ENCODE measurements at regions not wholly inside any gene's neighbourhood (a gene's known extent, or its start where the extent isn't known, plus 50 kb on each side); places are given as distances from the start of the nearest gene placed in this dataset.

GRCh38 chr22:42198226-42198625 lies 67.6 kb upstream of the CYP2D6 start:
- DNase-seq (no peak), ATAC-seq (no peak)
- H3K4me1 Mint-ChIP-seq (ENCODE audit: low read depth): peaks cover 59% of the 10 kb centered on the region
- no peaks in the 10 kb centered on the region for H3K9me3 Mint-ChIP-seq
- POLR2A ChIA-PET: interaction anchor here (0.7 kb wide), 1 partner anchor 738 kb away, joined by 3 read pairs; no protein-coding TSS in a partner anchor
- CTCF ChIA-PET: no interaction called here
- H3K27me3 Mint-ChIP-seq: no peaks in the 10 kb centered on the region
- intact Hi-C loops (cut with micrococcal nuclease): no loop called here
- H3K36me3 Mint-ChIP-seq (ENCODE audit: low read depth): peaks cover 27% of the 10 kb centered on the region
- no peak overlapping the region for H3K4me3 Mint-ChIP-seq
- no peak for TF ChIP-seq CTCF (IDR thresholded peaks at IDR 0.05)
- no peak overlapping the region for H3K27ac Mint-ChIP-seq

GRCh38 chr22:42196454-42196853 lies 65.8 kb upstream of the CYP2D6 start:
- TF ChIP-seq CTCF (IDR thresholded peaks at IDR 0.05): no peak
- H3K4me1 Mint-ChIP-seq (ENCODE audit: low read depth): peaks cover 59% of the 10 kb centered on the region
- no peak overlapping the region for H3K27ac Mint-ChIP-seq
- peaks cover 16% of the 10 kb centered on the region for H3K36me3 Mint-ChIP-seq (ENCODE audit: low read depth)
- H3K27me3 Mint-ChIP-seq: no peaks in the 10 kb centered on the region
- ChIA-PET POLR2A (interaction anchor here (1.4 kb wide), 1 partner anchor 8 kb away, joined by 3 read pairs; no protein-coding TSS in a partner anchor), CTCF (interaction anchor here (1.7 kb wide), 1 partner anchor 27 kb away, joined by 5 read pairs; no protein-coding TSS in a partner anchor)
- H3K4me3 Mint-ChIP-seq: no peak overlapping the region
- DNase-seq (no peak), ATAC-seq (no peak)
- intact Hi-C loops (cut with micrococcal nuclease): no loop called here
- no peaks in the 10 kb centered on the region for H3K9me3 Mint-ChIP-seq

- H3K36me3 Mint-ChIP-seq (ENCODE audit: low read depth): peaks cover 4% of the 10 kb centered on the region
- H3K4me1 Mint-ChIP-seq (ENCODE audit: low read depth): peaks cover 56% of the 10 kb centered on the region
- H3K27ac Mint-ChIP-seq: peak overlapping the region; percentile 50
- H3K27me3 Mint-ChIP-seq: no peaks in the 10 kb centered on the region
- H3K9me3 Mint-ChIP-seq: no peaks in the 10 kb centered on the region
- CTCF ChIA-PET: no interaction called here
- H3K4me3 Mint-ChIP-seq: no peak overlapping the region
- TF ChIP-seq CTCF (IDR thresholded peaks at IDR 0.05): no peak
- intact Hi-C loops (cut with micrococcal nuclease): no loop called here
- no peak for ATAC-seq
- DNase-seq: no peak
- POLR2A ChIA-PET: no interaction called here
Measured at GRCh38 chr22:42194953-42195352, 64.3 kb upstream of the CYP2D6 start.

- DNase-seq (no peak), ATAC-seq (peak; percentile 37)
- peak overlapping the region; percentile 50 for H3K27ac Mint-ChIP-seq
- H3K36me3 Mint-ChIP-seq (ENCODE audit: low read depth): peaks cover 3% of the 10 kb centered on the region
- intact Hi-C loops (cut with micrococcal nuclease): no loop called here
- H3K27me3 Mint-ChIP-seq: no peaks in the 10 kb centered on the region
- ChIA-PET CTCF (no interaction called here), POLR2A (interaction anchor here (0.7 to 0.8 kb wide), 3 partner anchors 8 to 519 kb away, joined by 3 read pairs; no protein-coding TSS in a partner anchor)
- TF ChIP-seq CTCF (IDR thresholded peaks at IDR 0.05): no peak
- peaks cover 60% of the 10 kb centered on the region for H3K4me1 Mint-ChIP-seq (ENCODE audit: low read depth)
- no peaks in the 10 kb centered on the region for H3K9me3 Mint-ChIP-seq
- no peak overlapping the region for H3K4me3 Mint-ChIP-seq
Measured at GRCh38 chr22:42194104-42194851, 63.7 kb upstream of the CYP2D6 start.

- ChIA-PET CTCF (interaction anchor here (0.6 to 1.6 kb wide), 4 partner anchors 10 to 178 kb away, joined by 3 to 5 read pairs (median 4); no protein-coding TSS in a partner anchor), POLR2A (interaction anchor here (1.1 kb wide), 1 partner anchor 11 kb away, joined by 3 read pairs; no protein-coding TSS in a partner anchor)
- ATAC-seq: no peak
- Mint-ChIP-seq H3K4me1 (ENCODE audit: low read depth) (peaks cover 68% of the 10 kb centered on the region), H3K27me3 (no peaks in the 10 kb centered on the region), H3K27ac (no peak overlapping the region), H3K9me3 (no peaks in the 10 kb centered on the region), H3K4me3 (no peak overlapping the region), H3K36me3 (ENCODE audit: low read depth) (peaks cover 3% of the 10 kb centered on the region)
- intact Hi-C loops (cut with micrococcal nuclease): no loop called here
- no peak for TF ChIP-seq CTCF (IDR thresholded peaks at IDR 0.05)
- DNase-seq: no peak
Measured at GRCh38 chr22:42192547-42192946, 61.9 kb upstream of the CYP2D6 start.

Data from activated CD8-positive, alpha-beta T cell treated with anti-CD3 and anti-CD28 coated beads for 36 hours (primary cell).